ENCODE measurements at regions not wholly inside any gene's neighbourhood (a gene's known extent, or its start where the extent isn't known, plus 50 kb on each side); places are given as distances from the start of the nearest gene placed in this dataset.

DNA sequence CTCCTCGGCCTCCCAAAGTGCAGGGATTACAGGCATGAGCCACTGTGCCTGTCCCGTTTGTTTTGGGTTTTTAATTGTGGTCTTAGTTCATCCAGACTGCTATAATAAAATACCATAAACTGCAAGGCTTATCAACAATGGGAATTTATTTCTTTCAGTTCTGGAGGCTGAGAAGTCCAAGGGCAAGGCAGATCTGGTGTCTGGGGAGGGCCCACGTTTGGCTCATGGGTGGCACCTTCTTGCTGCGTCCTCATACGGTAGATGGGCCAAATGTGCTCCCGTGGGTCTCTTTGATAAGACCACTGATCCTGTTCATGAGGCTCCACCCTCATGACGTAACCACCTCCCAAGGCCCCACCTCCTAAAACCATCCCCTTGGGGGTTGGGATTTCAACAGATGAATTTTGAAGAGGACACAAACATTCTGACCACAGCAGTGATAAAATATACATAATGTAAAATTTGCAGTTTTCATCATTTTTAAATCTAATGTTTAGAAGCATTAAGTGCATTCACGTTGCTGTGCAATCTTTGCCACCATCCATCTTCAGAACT lies 133.4 kb upstream of the ERRFI1 start:
- TF ChIP-seq, protein P1, sequence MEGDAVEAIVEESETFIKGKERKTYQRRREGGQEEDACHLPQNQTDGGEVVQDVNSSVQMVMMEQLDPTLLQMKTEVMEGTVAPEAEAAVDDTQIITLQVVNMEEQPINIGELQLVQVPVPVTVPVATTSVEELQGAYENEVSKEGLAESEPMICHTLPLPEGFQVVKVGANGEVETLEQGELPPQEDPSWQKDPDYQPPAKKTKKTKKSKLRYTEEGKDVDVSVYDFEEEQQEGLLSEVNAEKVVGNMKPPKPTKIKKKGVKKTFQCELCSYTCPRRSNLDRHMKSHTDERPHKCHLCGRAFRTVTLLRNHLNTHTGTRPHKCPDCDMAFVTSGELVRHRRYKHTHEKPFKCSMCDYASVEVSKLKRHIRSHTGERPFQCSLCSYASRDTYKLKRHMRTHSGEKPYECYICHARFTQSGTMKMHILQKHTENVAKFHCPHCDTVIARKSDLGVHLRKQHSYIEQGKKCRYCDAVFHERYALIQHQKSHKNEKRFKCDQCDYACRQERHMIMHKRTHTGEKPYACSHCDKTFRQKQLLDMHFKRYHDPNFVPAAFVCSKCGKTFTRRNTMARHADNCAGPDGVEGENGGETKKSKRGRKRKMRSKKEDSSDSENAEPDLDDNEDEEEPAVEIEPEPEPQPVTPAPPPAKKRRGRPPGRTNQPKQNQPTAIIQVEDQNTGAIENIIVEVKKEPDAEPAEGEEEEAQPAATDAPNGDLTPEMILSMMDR (IDR thresholded peaks at IDR 0.05): no peak
- no peak overlapping the region for H3K27ac ChIP-seq
- no peak for DNase-seq
- intact Hi-C loops (cut with DNase I): no loop called here
- no peak for ATAC-seq
- no peaks in the 10 kb centered on the region for H3K9me3 ChIP-seq
- H3K27me3 ChIP-seq: no peaks in the 10 kb centered on the region
- H3K4me3 ChIP-seq: no peak overlapping the region
- H3K36me3 ChIP-seq: no peaks in the 10 kb centered on the region
- peaks cover 7% of the 10 kb centered on the region for H3K4me1 ChIP-seq

DNA sequence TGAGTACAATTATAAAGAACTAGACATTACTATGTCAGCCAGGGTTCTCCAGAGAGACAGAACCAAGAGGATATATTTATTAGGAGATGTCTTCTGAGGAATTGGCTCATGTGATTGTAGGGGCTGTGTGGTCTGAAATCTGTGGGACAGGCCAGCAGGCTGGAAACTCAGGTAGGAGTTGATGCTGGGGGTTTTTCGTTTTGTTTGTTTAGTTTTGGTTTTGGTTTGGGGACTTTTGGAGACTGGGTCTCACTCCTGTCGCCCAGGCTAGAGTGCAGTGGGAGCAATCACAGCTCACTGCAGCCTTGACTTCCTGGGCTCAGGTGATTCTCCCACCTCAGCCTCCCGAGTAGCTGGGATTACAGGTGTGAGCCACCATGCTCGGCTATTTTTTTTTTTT lies 132.9 kb upstream of the ERRFI1 start:
- no peak overlapping the region for H3K27ac ChIP-seq
- DNase-seq: no peak
- TF ChIP-seq, protein P1 (IDR thresholded peaks at IDR 0.05): no peak

DNA sequence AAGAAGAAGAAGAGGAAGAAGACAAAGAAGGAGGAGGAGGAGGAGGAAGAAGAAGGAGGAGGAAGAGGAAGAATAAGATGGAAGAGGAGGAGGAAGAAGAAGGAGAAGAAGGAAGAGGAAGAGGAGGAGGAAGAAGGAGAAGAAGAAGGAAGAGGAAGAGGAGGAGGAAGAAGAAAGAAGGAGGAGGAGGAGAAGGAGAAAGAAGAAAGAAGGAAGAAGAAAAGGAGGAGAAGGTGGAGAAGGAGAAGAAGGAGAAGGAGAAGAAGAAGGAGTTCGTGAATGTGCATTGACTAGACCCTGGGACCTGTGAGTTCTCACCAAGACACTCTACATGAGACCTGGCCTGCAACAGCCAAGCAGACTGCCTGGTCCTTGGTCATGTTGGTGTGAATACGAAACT lies 131.7 kb upstream of the ERRFI1 start:
- intact Hi-C loops (cut with DNase I): no loop called here
- no peaks in the 10 kb centered on the region for H3K36me3 ChIP-seq
- TF ChIP-seq, protein P1 (IDR thresholded peaks at IDR 0.05): no peak
- H3K4me3 ChIP-seq: no peak overlapping the region
- no peaks in the 10 kb centered on the region for H3K9me3 ChIP-seq
- H3K27ac ChIP-seq: no peak overlapping the region
- H3K4me1 ChIP-seq: peaks cover 9% of the 10 kb centered on the region
- H3K27me3 ChIP-seq: no peaks in the 10 kb centered on the region
- DNase-seq: no peak
- ATAC-seq: no peak

More for the DNA sequence above, 132.9 kb upstream of the ERRFI1 start:
- Histone ChIP-seq H3K9me3 (no peaks in the 10 kb centered on the region), H3K4me1 (peaks cover 9% of the 10 kb centered on the region), H3K4me3 (no peak overlapping the region), H3K36me3 (no peaks in the 10 kb centered on the region), H3K27me3 (no peaks in the 10 kb centered on the region)
- no peak for ATAC-seq
- intact Hi-C loops (cut with DNase I): no loop called here

DNA sequence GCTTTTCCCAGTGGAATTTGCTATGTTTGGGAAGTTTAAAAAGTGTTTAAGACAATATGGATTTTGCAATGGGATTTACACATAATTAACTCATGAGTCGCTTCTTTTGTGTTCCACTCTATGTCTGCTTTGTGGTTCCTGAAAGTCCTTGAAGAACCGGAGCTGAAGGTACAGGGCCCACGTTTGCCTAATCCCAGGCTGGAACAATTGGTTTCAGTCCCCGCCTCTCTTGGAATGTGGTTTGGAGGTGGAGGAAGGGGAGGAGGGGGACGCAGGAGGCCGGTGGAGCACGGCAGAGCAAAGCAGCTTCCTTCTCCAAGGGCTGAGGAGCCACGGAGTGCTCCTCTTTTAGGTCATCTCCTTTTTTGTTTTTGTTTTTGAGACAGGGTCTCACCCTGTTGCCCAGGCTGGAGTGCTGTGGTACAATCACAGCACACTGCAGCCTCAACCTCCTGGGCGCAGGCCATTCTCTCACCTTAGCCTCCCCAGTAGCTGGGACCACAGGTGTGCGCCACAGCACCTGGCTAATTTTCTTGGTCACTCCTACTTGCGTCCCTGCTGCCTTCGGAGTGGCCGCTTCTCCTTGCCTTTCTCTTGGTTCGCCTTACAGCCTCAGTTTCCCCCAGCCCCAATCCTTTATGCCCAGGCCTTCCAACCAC lies 129.5 kb upstream of the ERRFI1 start:
- DNase-seq (no peak), ATAC-seq (peak; percentile 86)
- Histone ChIP-seq H3K36me3 (no peaks in the 10 kb centered on the region), H3K27ac (no peak overlapping the region), H3K4me3 (no peak overlapping the region), H3K9me3 (no peaks in the 10 kb centered on the region), H3K27me3 (no peaks in the 10 kb centered on the region), H3K4me1 (peaks cover 9% of the 10 kb centered on the region)
- intact Hi-C loops (cut with DNase I): no loop called here
- TF ChIP-seq, protein P1 (IDR thresholded peaks at IDR 0.05): no peak

DNA sequence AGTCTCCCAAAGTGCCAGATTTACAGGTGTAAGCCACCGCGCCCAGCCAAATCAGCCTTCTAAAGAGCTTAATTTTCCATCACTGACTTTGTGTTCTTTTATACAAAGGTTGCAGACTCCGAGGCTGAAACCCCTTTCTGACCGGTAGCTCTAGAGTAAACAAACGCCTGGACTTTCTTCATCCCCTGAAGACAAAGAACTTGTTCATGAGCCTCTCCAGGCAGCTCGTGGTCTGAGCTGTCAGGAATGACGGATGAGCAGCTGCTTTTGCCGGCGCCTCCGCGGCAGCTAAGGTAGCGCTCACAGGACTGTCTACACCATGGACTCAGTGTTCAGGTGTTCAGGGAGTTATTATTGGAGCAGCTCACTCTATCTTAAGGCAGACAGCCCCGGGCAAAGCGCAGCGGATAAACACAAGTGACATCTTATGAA lies 128.5 kb upstream of the ERRFI1 start:
- no peaks in the 10 kb centered on the region for H3K9me3 ChIP-seq
- H3K27me3 ChIP-seq: no peaks in the 10 kb centered on the region
- DNase-seq (no peak), ATAC-seq (no peak)
- H3K4me1 ChIP-seq: peaks cover 9% of the 10 kb centered on the region
- no peak overlapping the region for H3K27ac ChIP-seq
- H3K4me3 ChIP-seq: no peak overlapping the region
- H3K36me3 ChIP-seq: no peaks in the 10 kb centered on the region
- TF ChIP-seq, protein P1 (IDR thresholded peaks at IDR 0.05): no peak
- intact Hi-C loops (cut with DNase I): no loop called here
